Activated naive CD8-positive, alpha-beta T cell treated with anti-CD3 and anti-CD28 coated beads, Interleukin-2, amount 10 ng/mL, durations not matched to agents 7 days and 5 days (primary cell): ENCODE measurements at regions not wholly inside any gene's neighbourhood (a gene's known extent, or its start where the extent isn't known, plus 50 kb on each side); places are given as distances from the start of the nearest gene placed in this dataset.

ENCODE experiments used
- ATAC-seq: fragments of 150-1000 bp; cut with Tn5 transposase; one replicate; pipeline ENCODE4 v1.10.0; 2021; ENCODE audit warnings: low read depth, moderate library complexity
- POLR2A ChIA-PET: fragments of 350-600 bp; sonication (Branson Sonifier 250); formaldehyde crosslinking; loops from one replicate; lab custom pipeline; 2021; ENCODE audit warnings: antibody characterized with exemption; lab: Charles Lee
- DNase-seq: peaks from one replicate; pipeline ENCODE4 v3.0.0; 2021
- H3K27ac Mint-ChIP-seq: one replicate; pipeline ENCODE4 v1.8.0; 2022; ENCODE audit warnings: mild to moderate bottlenecking, mixed read lengths
- H3K27me3 Mint-ChIP-seq: one replicate; pipeline ENCODE4 v1.8.0; 2022; ENCODE audit warnings: mild to moderate bottlenecking, moderate library complexity, mixed read lengths
- H3K36me3 Mint-ChIP-seq: one replicate; pipeline ENCODE4 v1.8.0; 2021; ENCODE audit warnings: mild to moderate bottlenecking, mixed read lengths
- H3K4me1 Mint-ChIP-seq: one replicate; pipeline ENCODE4 v1.8.0; 2021; ENCODE audit warnings: mixed read lengths
- H3K4me3 Mint-ChIP-seq: one replicate; pipeline ENCODE4 v1.8.0; 2022; ENCODE audit warnings: mild to moderate bottlenecking, moderate library complexity, mixed read lengths
- H3K9me3 Mint-ChIP-seq: one replicate; pipeline ENCODE4 v1.8.0; 2021; ENCODE audit warnings: mixed read lengths

DNA sequence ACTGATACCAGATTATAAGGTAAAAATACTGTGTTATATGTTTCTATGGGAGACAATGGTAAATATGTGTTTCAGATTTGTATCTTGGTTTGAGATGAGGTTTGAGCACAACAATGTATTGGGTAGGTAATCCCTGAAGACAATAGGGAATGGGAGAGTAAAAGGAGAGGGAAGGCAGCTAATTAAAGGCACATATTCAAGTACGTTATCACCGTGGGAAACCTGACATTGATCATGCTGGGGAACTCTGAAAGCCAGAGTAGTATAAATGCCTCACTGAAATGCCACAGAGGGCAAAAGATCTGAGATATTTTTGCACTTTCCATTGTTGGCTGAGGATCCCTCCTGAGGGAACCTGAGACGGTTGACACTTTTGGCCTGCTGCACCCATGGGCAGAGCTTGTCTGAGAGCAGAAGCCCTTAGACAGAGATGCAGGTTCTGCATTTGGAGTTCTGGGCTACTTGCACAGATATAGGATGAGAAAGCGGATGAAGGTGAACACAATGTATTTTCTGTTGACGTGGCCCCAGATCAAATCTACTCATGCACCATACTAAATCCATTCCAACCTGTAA, 506.7 kb downstream of the PCDH18 start:
- Mint-ChIP-seq H3K36me3 (no peaks in the 10 kb centered on the region), H3K4me1 (no peaks in the 10 kb centered on the region), H3K27me3 (no peaks in the 10 kb centered on the region), H3K27ac (no peak overlapping the region), H3K9me3 (no peaks in the 10 kb centered on the region), H3K4me3 (no peak overlapping the region)
- no peak for ATAC-seq
- DNase-seq, result no peak
- POLR2A ChIA-PET, result no interaction called here

DNA sequence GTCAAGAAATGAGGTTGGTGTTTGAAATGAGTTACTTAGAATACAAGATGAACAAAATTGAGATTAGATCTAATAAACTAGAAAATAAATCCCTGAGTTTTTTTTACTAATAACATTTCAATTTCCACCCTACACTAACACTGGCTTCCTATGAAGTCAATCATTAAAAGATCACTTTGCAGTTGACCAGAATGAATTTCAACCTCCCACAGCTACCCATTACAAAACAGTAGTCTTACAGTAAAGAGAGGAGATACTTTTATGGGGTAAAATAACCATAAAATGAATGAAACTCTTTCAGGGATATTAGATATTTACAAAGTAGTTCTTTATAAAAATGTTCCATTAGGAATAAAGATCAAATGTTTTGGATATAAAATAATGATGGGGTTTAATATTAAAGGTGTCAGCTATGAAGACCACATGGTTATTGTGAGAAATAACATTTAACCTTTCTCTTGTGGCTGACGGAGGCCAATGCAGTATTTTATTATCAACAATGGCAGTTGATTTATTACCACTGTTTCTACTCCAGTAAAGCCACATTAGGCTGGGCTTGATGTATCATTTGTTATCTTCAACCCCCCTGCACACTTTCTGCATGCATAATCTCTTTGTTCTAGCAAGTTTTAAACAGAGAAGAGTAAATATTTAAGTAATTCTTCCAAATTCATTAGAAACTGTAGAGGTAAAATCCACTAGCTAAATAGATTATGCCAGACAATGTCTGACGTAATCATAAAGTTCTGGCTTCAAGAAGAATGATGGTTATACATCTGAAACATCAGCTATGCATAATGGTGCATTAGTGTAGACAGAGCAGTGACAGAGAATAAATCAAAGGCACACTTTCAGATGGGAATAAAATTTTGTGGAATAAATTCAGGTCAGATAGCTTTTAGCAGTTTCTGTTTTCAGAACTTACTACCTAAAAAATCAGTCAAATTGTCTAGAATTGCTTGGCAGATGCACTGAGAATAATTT, 516.6 kb downstream of the PCDH18 start:
- Mint-ChIP-seq H3K9me3 (no peaks in the 10 kb centered on the region), H3K4me1 (no peaks in the 10 kb centered on the region), H3K36me3 (no peaks in the 10 kb centered on the region), H3K27me3 (no peaks in the 10 kb centered on the region), H3K27ac (no peak overlapping the region), H3K4me3 (no peak overlapping the region)
- ATAC-seq (no peak), DNase-seq (no peak)
- POLR2A ChIA-PET, result no interaction called here

DNA sequence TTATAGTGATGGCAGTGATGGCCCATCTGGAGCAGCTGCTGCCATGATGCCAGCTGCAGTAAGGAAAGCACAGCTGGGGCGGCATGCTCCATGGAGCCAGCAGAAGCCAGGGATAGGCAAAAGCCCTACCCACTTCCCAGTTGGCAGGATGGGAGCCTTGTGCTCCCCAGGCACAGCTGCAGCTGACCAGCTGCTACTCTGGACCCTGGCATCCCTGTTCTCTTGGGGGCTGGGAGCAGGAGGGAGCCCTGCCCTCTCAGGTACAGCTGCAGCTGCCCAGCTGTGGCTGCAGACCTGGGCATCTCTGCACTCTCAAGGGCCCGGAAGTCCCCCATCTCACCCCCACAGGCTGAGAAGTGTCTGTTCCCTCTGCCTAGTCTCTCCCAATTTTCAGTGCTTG, 531.9 kb downstream of the PCDH18 start:
- DNase-seq, result no peak
- Mint-ChIP-seq H3K27ac (no peak overlapping the region), H3K27me3 (no peaks in the 10 kb centered on the region), H3K36me3 (no peaks in the 10 kb centered on the region), H3K4me3 (no peak overlapping the region), H3K9me3 (peaks cover 4% of the 10 kb centered on the region), H3K4me1 (no peaks in the 10 kb centered on the region)
- ATAC-seq, result no peak
- POLR2A ChIA-PET, result no interaction called here

DNA sequence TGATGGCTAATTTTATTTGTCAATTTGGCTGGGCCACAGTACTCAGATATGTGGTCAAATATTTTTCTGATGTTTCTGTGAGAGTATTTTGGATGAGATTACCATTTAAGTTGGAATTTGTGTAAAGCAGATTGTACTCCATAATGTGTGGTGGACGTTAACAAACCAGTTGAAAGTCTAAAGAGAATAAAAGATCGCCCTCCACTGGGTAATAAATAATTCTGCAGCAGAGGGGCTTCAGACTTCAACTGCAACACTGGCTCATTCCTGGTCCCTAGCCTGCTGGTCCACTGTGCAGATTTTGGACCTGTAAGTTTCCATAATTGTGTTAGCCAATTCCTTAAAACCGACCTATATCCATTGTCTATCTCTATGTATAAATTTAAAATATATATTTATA, 540.3 kb downstream of the PCDH18 start:
- no peak overlapping the region for H3K27ac Mint-ChIP-seq
- no peak for DNase-seq
- no peaks in the 10 kb centered on the region for H3K36me3 Mint-ChIP-seq
- POLR2A ChIA-PET, result no interaction called here
- H3K4me3 Mint-ChIP-seq, result no peak overlapping the region
- H3K9me3 Mint-ChIP-seq, result peaks cover 6% of the 10 kb centered on the region
- no peaks in the 10 kb centered on the region for H3K4me1 Mint-ChIP-seq
- H3K27me3 Mint-ChIP-seq, result no peaks in the 10 kb centered on the region
- no peak for ATAC-seq

DNA sequence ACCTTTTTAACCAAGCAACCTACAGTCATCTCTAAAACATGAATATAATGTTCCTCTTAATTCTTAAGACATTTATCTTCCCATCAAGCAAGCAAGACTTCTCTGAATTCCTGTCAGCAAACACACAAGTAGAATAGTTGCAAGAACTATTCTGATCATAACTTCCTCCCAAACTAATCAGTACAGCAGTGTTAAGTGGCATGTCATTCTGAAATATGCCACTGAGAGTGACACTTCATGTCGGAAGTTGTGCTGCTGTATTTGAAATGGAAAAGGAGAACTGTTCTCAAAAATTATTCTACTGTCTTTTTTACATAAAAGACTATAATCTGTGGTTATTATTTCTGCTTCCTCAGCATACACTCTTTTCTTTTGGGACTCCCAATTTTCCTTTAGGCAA, 546.6 kb downstream of the PCDH18 start:
- H3K4me3 Mint-ChIP-seq, result no peak overlapping the region
- H3K27ac Mint-ChIP-seq, result no peak overlapping the region
- peaks cover 2% of the 10 kb centered on the region for H3K9me3 Mint-ChIP-seq
- ATAC-seq (no peak), DNase-seq (no peak)
- H3K27me3 Mint-ChIP-seq, result no peaks in the 10 kb centered on the region
- no peaks in the 10 kb centered on the region for H3K4me1 Mint-ChIP-seq
- POLR2A ChIA-PET, result no interaction called here
- no peaks in the 10 kb centered on the region for H3K36me3 Mint-ChIP-seq

DNA sequence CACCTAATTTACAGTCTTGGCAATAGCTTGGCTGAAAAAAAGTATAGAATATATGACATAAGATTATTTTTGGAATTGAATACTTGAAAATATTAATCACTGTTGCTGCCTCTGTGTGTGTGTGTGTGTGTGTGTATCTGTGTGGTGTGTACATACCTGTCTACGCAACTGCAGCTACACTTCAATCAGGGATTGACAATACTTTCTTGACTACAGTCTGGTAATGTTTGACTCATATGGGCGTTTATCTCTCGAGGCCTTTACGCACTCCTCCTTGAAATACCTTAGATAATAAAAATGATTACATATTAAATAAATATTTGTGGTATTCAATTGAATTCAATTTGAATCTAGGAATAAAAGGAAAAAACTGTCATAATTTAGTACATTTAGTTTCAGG, 565.2 kb downstream of the PCDH18 start:
- Mint-ChIP-seq H3K27me3 (no peaks in the 10 kb centered on the region), H3K9me3 (no peaks in the 10 kb centered on the region), H3K4me3 (no peak overlapping the region), H3K36me3 (no peaks in the 10 kb centered on the region), H3K4me1 (no peaks in the 10 kb centered on the region), H3K27ac (no peak overlapping the region)
- DNase-seq (no peak), ATAC-seq (no peak)
- POLR2A ChIA-PET, result no interaction called here

DNA sequence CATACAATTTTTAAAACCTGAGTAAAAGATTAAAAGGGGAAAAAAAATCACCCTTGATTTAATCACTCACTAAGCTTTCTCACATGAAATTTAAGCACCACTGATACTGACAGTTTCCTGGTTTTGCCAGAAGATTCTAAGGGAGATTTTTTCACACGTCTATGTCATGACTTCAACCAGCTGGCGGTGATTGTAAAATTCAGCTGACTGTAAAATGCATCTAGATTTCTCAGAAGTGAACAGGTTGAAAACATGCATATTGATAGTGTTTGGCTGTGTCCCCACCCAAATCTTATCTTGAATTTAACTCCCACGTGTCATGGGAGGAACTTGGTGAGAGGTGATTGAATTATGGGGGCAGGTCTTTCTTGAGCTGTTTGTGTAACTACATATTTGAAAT, 566.8 kb downstream of the PCDH18 start:
- DNase-seq (no peak), ATAC-seq (no peak)
- H3K27ac Mint-ChIP-seq, result no peak overlapping the region
- H3K9me3 Mint-ChIP-seq, result no peaks in the 10 kb centered on the region
- POLR2A ChIA-PET, result no interaction called here
- H3K27me3 Mint-ChIP-seq, result no peaks in the 10 kb centered on the region
- no peaks in the 10 kb centered on the region for H3K36me3 Mint-ChIP-seq
- H3K4me3 Mint-ChIP-seq, result no peak overlapping the region
- no peaks in the 10 kb centered on the region for H3K4me1 Mint-ChIP-seq

DNA sequence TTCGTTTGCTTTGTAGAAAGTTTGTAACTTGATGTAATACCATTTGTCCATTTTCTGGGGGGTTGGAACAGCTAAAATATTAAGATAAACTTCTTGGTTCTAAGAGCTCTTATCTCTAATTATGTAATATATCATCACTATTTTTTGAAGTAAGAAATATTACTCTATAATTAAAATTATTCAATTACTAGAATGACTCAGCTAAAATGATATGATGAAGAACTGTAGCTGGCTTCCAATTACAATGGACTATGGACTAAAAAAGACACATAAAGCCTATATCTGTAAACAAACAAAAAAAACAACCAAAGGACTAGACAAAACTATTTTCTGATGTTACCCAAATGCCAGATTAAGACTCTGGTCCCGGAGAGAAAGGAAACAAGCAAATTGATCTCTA, 569.4 kb downstream of the PCDH18 start:
- ATAC-seq (no peak), DNase-seq (no peak)
- H3K27me3 Mint-ChIP-seq, result no peaks in the 10 kb centered on the region
- POLR2A ChIA-PET, result no interaction called here
- H3K9me3 Mint-ChIP-seq, result no peaks in the 10 kb centered on the region
- no peaks in the 10 kb centered on the region for H3K36me3 Mint-ChIP-seq
- H3K27ac Mint-ChIP-seq, result no peak overlapping the region
- no peaks in the 10 kb centered on the region for H3K4me1 Mint-ChIP-seq
- H3K4me3 Mint-ChIP-seq, result no peak overlapping the region

DNA sequence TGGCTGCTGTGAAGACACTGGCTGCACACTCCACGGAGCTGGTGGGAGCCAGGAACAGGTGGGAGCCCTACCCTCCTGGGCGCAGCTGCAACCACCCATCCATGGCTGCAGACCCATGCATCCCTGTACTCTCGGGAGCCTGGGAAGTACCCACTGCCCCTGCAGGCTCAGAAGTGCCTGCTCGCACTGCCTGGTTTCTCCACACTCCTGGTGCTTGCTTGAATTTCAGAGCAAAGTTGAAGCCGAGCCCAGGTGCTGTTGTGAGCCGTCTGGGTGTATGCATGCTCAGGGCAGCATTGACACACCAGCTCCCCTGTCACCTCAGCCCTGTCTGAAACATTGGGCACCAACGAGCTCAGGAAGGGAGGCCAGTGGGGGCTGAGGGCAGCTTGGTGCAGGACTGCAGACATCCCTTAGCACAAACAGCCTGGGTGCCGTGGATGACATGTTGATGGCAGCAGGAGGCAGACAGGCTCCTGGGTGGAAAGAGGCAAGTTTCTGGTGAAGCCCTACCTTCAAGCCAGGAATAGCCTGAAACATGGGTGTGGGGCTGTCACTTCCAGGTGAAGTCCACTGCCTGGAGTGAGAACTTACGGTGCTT, 585.9 kb downstream of the PCDH18 start:
- Mint-ChIP-seq H3K9me3 (peaks cover 3% of the 10 kb centered on the region), H3K27ac (no peak overlapping the region), H3K4me3 (no peak overlapping the region), H3K36me3 (no peaks in the 10 kb centered on the region), H3K4me1 (no peaks in the 10 kb centered on the region), H3K27me3 (no peaks in the 10 kb centered on the region)
- DNase-seq (no peak), ATAC-seq (no peak)
- POLR2A ChIA-PET, result no interaction called here

DNA sequence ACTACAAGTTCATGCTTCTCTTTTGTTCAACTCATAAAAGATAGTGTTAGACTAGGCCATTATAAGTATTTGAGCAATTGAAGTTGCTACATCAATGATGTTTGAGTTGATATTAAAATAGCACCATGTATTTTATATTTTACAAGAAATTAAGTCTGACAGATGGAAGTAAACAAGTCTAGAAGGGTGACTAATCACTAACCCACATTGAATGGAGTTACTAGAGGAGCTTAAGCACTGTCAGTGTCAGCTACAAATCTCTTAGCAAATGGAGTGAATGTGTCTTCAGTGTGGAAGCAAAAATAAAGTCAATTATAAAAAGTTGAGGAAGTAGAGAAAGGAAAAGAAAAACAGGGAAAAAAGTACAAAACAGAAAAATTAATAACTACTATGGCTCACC, 592.5 kb downstream of the PCDH18 start:
- POLR2A ChIA-PET, result no interaction called here
- Mint-ChIP-seq H3K4me1 (no peaks in the 10 kb centered on the region), H3K27ac (no peak overlapping the region), H3K36me3 (no peaks in the 10 kb centered on the region), H3K4me3 (no peak overlapping the region), H3K27me3 (no peaks in the 10 kb centered on the region), H3K9me3 (no peaks in the 10 kb centered on the region)
- DNase-seq (no peak), ATAC-seq (no peak)

DNA sequence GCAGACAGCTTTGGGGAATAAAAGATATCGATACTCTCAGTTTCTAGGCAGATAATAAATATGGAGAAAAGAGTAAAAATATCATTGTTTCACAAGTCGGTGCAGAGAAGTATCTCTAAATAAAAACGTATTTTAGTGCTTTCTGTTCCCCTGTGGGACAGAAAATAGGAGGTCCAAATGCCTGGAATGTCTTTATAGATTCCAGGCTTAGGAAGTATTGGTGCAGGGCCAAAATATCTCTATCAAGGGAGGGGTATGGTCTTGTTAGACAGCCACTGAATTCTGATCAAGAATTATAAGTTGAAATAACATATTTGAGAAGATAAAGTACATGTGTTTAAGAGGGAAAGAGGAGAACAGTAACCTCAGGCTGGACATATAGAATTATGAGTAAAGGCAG, 596.4 kb downstream of the PCDH18 start:
- no peak for ATAC-seq
- no peaks in the 10 kb centered on the region for H3K27me3 Mint-ChIP-seq
- DNase-seq, result no peak
- no peak overlapping the region for H3K27ac Mint-ChIP-seq
- H3K36me3 Mint-ChIP-seq, result no peaks in the 10 kb centered on the region
- POLR2A ChIA-PET, result no interaction called here
- H3K4me1 Mint-ChIP-seq, result no peaks in the 10 kb centered on the region
- H3K4me3 Mint-ChIP-seq, result no peak overlapping the region
- H3K9me3 Mint-ChIP-seq, result no peaks in the 10 kb centered on the region

DNA sequence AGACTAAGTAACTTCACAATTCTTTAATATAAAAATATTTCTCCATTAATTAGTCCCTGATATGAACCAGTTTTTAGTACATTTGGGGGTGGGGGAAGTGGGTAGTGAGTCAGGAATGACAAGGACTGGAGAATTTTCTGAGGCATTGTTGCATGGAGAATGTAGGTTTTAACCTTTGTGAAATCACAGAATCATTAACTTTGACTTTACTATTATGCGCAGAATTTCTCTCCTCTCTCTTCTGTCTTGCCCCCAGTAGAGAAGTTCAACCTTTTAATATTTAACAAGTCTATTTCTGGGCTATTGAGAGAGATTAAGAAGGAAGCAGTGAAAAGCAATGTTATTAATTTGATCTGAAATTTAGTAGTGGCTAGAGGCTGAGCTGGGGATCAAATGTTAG, 597.0 kb downstream of the PCDH18 start:
- Mint-ChIP-seq H3K4me1 (no peaks in the 10 kb centered on the region), H3K4me3 (no peak overlapping the region), H3K27me3 (no peaks in the 10 kb centered on the region), H3K36me3 (no peaks in the 10 kb centered on the region), H3K27ac (no peak overlapping the region), H3K9me3 (no peaks in the 10 kb centered on the region)
- POLR2A ChIA-PET, result no interaction called here
- no peak for DNase-seq
- no peak for ATAC-seq

DNA sequence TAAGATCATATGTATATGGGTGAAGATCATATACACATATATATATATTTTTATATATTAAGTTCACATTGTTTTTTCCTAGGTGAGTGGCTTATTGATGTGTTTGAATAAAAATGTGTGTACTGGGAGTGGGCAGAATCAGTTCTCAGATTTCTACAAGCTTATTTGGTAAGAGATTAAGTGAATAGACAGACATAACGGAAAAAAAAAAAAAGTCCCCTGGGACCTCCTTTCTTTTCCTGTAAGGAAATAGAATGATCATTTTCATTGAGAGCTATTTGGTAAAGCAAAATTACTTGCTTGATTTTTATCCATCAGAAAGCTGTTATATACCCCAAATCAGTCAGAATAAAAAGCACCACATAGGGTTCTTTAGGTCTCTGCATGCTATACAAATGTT, 597.7 kb downstream of the PCDH18 start:
- ATAC-seq (no peak), DNase-seq (no peak)
- Mint-ChIP-seq H3K27me3 (no peaks in the 10 kb centered on the region), H3K36me3 (no peaks in the 10 kb centered on the region), H3K27ac (no peak overlapping the region), H3K4me1 (no peaks in the 10 kb centered on the region), H3K9me3 (peaks cover 3% of the 10 kb centered on the region), H3K4me3 (no peak overlapping the region)
- POLR2A ChIA-PET, result no interaction called here

DNA sequence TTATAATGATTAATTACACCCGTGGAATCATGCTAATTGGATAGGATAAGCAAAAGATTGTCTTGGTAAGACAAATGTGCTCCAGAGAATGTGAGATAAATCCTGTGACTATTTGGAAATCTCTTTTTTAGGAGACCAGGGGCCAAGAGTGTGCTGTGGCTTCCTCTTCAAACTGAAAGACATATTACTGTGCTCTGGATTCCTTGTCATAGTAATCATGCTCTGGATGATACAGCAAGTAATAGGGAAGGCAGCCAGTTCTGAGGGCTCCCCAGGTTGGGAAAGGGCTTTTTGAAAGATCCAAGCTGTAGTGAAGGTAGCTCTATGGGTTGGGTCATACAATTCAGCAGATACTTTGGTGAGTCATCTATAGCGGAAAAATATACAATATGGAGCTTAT, 600.5 kb downstream of the PCDH18 start:
- Mint-ChIP-seq H3K27ac (no peak overlapping the region), H3K9me3 (peaks cover 6% of the 10 kb centered on the region), H3K27me3 (no peaks in the 10 kb centered on the region), H3K4me1 (no peaks in the 10 kb centered on the region), H3K4me3 (no peak overlapping the region), H3K36me3 (no peaks in the 10 kb centered on the region)
- POLR2A ChIA-PET, result no interaction called here
- DNase-seq (no peak), ATAC-seq (no peak)
